Nephron (organoid): ENCODE measurements at regions not wholly inside any gene's neighbourhood (a gene's known extent, or its start where the extent isn't known, plus 50 kb on each side); places are given as distances from the start of the nearest gene placed in this dataset.

ENCODE experiments used
- H3K27ac Mint-ChIP-seq, 3 experiments: 2 replicates each; pipeline ENCODE4 v1.8.0; 2020; ENCODE audit warnings: mixed read lengths in 3 of 3, mild to moderate bottlenecking in 2 of 3, moderate library complexity in 1 of 3
- H3K27me3 Mint-ChIP-seq: 2 replicates; pipeline ENCODE4 v1.8.0; 2021; ENCODE audit warnings: low read depth, mild to moderate bottlenecking, moderate library complexity, mixed read lengths
- H3K36me3 Mint-ChIP-seq: 2 replicates; pipeline ENCODE4 v1.8.0; 2020; ENCODE audit warnings: low read depth, mixed read lengths
- H3K4me1 Mint-ChIP-seq: 2 replicates; pipeline ENCODE4 v1.8.0; 2020; ENCODE audit warnings: mixed read lengths
- H3K4me3 Mint-ChIP-seq, 3 experiments: 2 replicates each; pipeline ENCODE4 v1.8.0; 2020; ENCODE audit warnings: mild to moderate bottlenecking in 3 of 3, mixed read lengths in 3 of 3, moderate library complexity in 2 of 3
- H3K9me3 Mint-ChIP-seq: 2 replicates; pipeline ENCODE4 v1.8.0; 2020; ENCODE audit warnings: mixed read lengths
- CTCF ChIP-seq, 3 experiments: fragments of 200-600 bp; sonication (generic); IDR thresholded peaks; one replicate each; pipeline ENCODE4 v1.5.0; 2021; ENCODE audit warnings: antibody characterized with exemption in 3 of 3; ENCODE audit not compliant: unreplicated experiment in 3 of 3

DNA sequence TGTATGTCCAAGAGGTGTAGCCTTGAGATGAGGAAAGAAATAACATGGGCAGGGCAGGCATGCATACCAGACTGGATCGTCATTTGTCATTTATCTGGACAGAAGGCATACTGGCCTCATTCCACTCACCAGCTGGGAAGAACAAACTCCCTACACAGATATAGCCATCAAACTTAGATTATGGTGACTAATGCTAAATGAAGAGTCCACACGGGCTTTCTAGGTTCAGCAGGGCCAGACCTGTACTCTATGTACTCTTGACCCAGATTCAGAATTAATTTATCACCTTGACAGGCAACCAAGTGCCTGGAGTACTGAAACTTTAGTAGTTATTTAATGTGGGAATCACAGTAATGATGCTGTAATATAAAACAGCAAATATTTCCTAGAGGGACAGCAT, 164.3 kb upstream of the IL12A start:
- H3K27ac Mint-ChIP-seq, result peak overlapping the region in 2 of 3 experiments; percentile 48 to 52

GRCh38 chr3:159825216-159825854, 163.3 kb upstream of the IL12A start:
- no peak overlapping the region for H3K27ac Mint-ChIP-seq
- no peak for TF ChIP-seq CTCF (IDR thresholded peaks at IDR 0.05; ENCODE audit: unreplicated experiment in 3 of 3)
- H3K4me1 Mint-ChIP-seq, result peaks cover 51% of the 10 kb centered on the region
- H3K27me3 Mint-ChIP-seq, result peaks cover 3% of the 10 kb centered on the region
- H3K36me3 Mint-ChIP-seq, result no peaks in the 10 kb centered on the region
- no peak overlapping the region for H3K4me3 Mint-ChIP-seq
- no peaks in the 10 kb centered on the region for H3K9me3 Mint-ChIP-seq

More for the DNA sequence above, 164.3 kb upstream of the IL12A start:
- peaks cover 3% of the 10 kb centered on the region for H3K27me3 Mint-ChIP-seq
- H3K4me3 Mint-ChIP-seq, result no peak overlapping the region
- TF ChIP-seq CTCF (IDR thresholded peaks at IDR 0.05; ENCODE audit: unreplicated experiment in 3 of 3), result no peak
- H3K9me3 Mint-ChIP-seq, result no peaks in the 10 kb centered on the region
- H3K36me3 Mint-ChIP-seq, result no peaks in the 10 kb centered on the region
- H3K4me1 Mint-ChIP-seq, result peaks cover 46% of the 10 kb centered on the region

GRCh38 chr3:159828542-159828943, 160.1 kb upstream of the IL12A start:
- Mint-ChIP-seq H3K27ac (peak overlapping the region in 2 of 3 experiments; percentile 33 to 60), H3K9me3 (no peaks in the 10 kb centered on the region), H3K4me3 (peak overlapping the region in 1 of 3 experiments; percentile 47), H3K4me1 (peaks cover 47% of the 10 kb centered on the region), H3K27me3 (no peaks in the 10 kb centered on the region), H3K36me3 (no peaks in the 10 kb centered on the region)
- peak; percentile 52 to 64 (median 57) for TF ChIP-seq CTCF (IDR thresholded peaks at IDR 0.05; ENCODE audit: unreplicated experiment in 3 of 3)

- H3K27me3 Mint-ChIP-seq, result no peaks in the 10 kb centered on the region
- H3K9me3 Mint-ChIP-seq, result no peaks in the 10 kb centered on the region
- peaks cover 42% of the 10 kb centered on the region for H3K4me1 Mint-ChIP-seq
- TF ChIP-seq CTCF (IDR thresholded peaks at IDR 0.05; ENCODE audit: unreplicated experiment in 3 of 3), result no peak
- H3K36me3 Mint-ChIP-seq, result no peaks in the 10 kb centered on the region
- peak overlapping the region in 1 of 3 experiments; percentile 60 for H3K27ac Mint-ChIP-seq
- peak overlapping the region in 1 of 3 experiments; percentile 47 for H3K4me3 Mint-ChIP-seq
Observed at GRCh38 chr3:159829056-159829455, 159.6 kb upstream of the IL12A start.

GRCh38 chr3:159829539-159830227, 159.0 kb upstream of the IL12A start:
- H3K27me3 Mint-ChIP-seq, result no peaks in the 10 kb centered on the region
- no peak for TF ChIP-seq CTCF (IDR thresholded peaks at IDR 0.05; ENCODE audit: unreplicated experiment in 3 of 3)

More at GRCh38 chr3:159829539-159830227, 159.0 kb upstream of the IL12A start:
- Mint-ChIP-seq H3K4me3 (peak overlapping the region in 1 of 3 experiments; percentile 47), H3K27ac (peak overlapping the region in 1 of 3 experiments; percentile 60), H3K9me3 (no peaks in the 10 kb centered on the region), H3K4me1 (peaks cover 36% of the 10 kb centered on the region), H3K36me3 (no peaks in the 10 kb centered on the region)
